ENCODE measurements at regions not wholly inside any gene's neighbourhood (a gene's known extent, or its start where the extent isn't known, plus 50 kb on each side); places are given as distances from the start of the nearest gene placed in this dataset.

DNA sequence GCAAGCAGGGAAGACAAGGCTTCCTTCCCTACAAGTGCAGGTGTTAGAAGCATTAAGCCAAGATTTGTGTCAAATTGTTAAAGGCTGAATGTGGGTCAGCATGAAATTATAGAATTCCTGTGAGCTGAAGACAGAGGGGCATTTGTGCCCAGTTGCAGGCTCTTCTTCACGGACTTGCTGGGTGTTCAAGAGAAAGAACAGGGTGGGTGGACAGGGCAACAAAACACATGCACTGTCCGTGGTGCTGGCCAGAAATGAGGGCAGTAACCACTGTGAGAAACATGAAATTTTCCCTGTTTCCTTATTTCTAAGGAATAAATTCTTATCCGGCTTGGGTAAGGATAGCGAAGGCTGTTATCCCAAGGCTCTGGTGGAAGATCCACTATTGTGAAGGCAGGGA, 579.5 kb upstream of the HTR1E start:
- no peak for TF ChIP-seq POLR2AphosphoS5 (IDR thresholded peaks at IDR 0.05)
- TF ChIP-seq, protein P1, sequence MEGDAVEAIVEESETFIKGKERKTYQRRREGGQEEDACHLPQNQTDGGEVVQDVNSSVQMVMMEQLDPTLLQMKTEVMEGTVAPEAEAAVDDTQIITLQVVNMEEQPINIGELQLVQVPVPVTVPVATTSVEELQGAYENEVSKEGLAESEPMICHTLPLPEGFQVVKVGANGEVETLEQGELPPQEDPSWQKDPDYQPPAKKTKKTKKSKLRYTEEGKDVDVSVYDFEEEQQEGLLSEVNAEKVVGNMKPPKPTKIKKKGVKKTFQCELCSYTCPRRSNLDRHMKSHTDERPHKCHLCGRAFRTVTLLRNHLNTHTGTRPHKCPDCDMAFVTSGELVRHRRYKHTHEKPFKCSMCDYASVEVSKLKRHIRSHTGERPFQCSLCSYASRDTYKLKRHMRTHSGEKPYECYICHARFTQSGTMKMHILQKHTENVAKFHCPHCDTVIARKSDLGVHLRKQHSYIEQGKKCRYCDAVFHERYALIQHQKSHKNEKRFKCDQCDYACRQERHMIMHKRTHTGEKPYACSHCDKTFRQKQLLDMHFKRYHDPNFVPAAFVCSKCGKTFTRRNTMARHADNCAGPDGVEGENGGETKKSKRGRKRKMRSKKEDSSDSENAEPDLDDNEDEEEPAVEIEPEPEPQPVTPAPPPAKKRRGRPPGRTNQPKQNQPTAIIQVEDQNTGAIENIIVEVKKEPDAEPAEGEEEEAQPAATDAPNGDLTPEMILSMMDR (IDR thresholded peaks at IDR 0.05), result no peak

All from prostate gland (tissue), 2 donors.